ENCODE measurements at regions not wholly inside any gene's neighbourhood (a gene's known extent, or its start where the extent isn't known, plus 50 kb on each side); places are given as distances from the start of the nearest gene placed in this dataset.

DNA sequence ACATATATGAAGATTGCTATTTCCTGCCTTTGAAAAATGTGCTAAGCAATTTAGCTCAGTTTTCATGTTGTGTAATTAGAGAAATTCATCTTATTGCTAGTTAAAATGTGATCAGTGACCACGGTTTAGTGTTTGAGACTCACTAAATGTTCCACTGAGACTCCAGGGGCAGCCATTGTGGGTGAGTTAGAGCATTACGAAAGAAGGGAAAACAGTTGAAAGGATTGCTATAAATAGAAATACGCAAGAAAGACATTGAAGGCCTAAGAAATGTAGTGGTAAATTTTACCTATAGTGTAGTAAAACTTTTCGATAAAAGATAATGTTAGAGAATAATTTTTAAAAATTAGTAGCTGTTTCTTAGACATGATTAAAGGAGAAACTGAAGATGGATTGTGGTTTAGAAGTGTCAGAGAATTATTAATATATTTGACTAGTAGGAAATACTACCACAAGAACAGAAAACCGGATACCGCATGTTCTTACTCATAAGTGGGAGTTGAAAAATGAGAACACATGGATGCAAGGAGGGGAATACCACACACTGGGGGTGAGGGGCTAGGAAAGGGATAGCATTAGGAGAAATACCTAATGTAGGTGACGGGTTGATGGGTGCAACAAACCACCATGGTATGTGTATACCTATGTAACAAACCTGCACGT lies 394.5 kb downstream of the SEMA3D start:
- TF ChIP-seq, protein P1, sequence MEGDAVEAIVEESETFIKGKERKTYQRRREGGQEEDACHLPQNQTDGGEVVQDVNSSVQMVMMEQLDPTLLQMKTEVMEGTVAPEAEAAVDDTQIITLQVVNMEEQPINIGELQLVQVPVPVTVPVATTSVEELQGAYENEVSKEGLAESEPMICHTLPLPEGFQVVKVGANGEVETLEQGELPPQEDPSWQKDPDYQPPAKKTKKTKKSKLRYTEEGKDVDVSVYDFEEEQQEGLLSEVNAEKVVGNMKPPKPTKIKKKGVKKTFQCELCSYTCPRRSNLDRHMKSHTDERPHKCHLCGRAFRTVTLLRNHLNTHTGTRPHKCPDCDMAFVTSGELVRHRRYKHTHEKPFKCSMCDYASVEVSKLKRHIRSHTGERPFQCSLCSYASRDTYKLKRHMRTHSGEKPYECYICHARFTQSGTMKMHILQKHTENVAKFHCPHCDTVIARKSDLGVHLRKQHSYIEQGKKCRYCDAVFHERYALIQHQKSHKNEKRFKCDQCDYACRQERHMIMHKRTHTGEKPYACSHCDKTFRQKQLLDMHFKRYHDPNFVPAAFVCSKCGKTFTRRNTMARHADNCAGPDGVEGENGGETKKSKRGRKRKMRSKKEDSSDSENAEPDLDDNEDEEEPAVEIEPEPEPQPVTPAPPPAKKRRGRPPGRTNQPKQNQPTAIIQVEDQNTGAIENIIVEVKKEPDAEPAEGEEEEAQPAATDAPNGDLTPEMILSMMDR (IDR thresholded peaks at IDR 0.05), result no peak
- TF ChIP-seq POLR2A (IDR thresholded peaks at IDR 0.05), result no peak
- no peak for TF ChIP-seq EP300 (IDR thresholded peaks at IDR 0.05)

Data from tibial nerve (tissue), 4 donors.